ENCODE measurements at regions not wholly inside any gene's neighbourhood (a gene's known extent, or its start where the extent isn't known, plus 50 kb on each side); places are given as distances from the start of the nearest gene placed in this dataset.

GRCh38 chr21:28427394-28428022 is 565.2 kb downstream of the LTN1 start:
- DNase-seq (ENCODE audit: low spot score), result no peak
- Histone ChIP-seq H3K79me2 (no peaks in the 10 kb centered on the region), H3K36me3 (replicated peaks; ENCODE audit: insufficient read depth, low read depth) (no peaks in the 10 kb centered on the region), H3K4me3 (no peak overlapping the region), H3K27me3 (no peaks in the 10 kb centered on the region), H2AFZ (no peak overlapping the region), H4K20me1 (ENCODE audit: insufficient read depth, poor library complexity, severe bottlenecking) (no peaks in the 10 kb centered on the region), H3K4me1 (ENCODE audit: insufficient read depth) (peaks cover 8% of the 10 kb centered on the region), H3K27ac (no peak overlapping the region), H3K9me3 (ENCODE audit: low read depth) (no peaks in the 10 kb centered on the region), H3K9me2 (replicated peaks; ENCODE audit: insufficient read depth) (no peaks in the 10 kb centered on the region), H3K4me2 (no peak overlapping the region)
- TF ChIP-seq EZH2 (IDR thresholded peaks at IDR 0.05; ENCODE audit: borderline replicate concordance), result no peak
- TF ChIP-seq CTCF (IDR thresholded peaks at IDR 0.05; ENCODE audit: poor library complexity), result no peak
- no peak for TF ChIP-seq EZH2phosphoT487 (IDR thresholded peaks at IDR 0.05; ENCODE audit: low read depth, severe bottlenecking, unreplicated experiment)
- 53% methylated on average over 1 of the region's 1 CpG for WGBS (ENCODE audit: low lambda C conversion rate, missing lambda C conversion rate)

GRCh38 chr21:28426545-28426944 is 566.1 kb downstream of the LTN1 start:
- H2AFZ ChIP-seq, result no peak overlapping the region
- H3K4me2 ChIP-seq, result no peak overlapping the region
- DNase-seq (ENCODE audit: low spot score), result no peak
- H3K79me2 ChIP-seq, result no peaks in the 10 kb centered on the region
- H3K27ac ChIP-seq, result no peak overlapping the region
- H3K27me3 ChIP-seq, result no peaks in the 10 kb centered on the region
- H3K9me3 ChIP-seq (ENCODE audit: low read depth), result no peaks in the 10 kb centered on the region
- no peaks in the 10 kb centered on the region for H4K20me1 ChIP-seq (ENCODE audit: insufficient read depth, poor library complexity, severe bottlenecking)
- no peaks in the 10 kb centered on the region for H3K36me3 ChIP-seq (replicated peaks; ENCODE audit: insufficient read depth, low read depth)
- peaks cover 8% of the 10 kb centered on the region for H3K4me1 ChIP-seq (ENCODE audit: insufficient read depth)
- TF ChIP-seq EZH2phosphoT487 (IDR thresholded peaks at IDR 0.05; ENCODE audit: low read depth, severe bottlenecking, unreplicated experiment), result no peak
- no peak for TF ChIP-seq CTCF (IDR thresholded peaks at IDR 0.05; ENCODE audit: poor library complexity)
- TF ChIP-seq EZH2 (IDR thresholded peaks at IDR 0.05; ENCODE audit: borderline replicate concordance), result no peak
- no peaks in the 10 kb centered on the region for H3K9me2 ChIP-seq (replicated peaks; ENCODE audit: insufficient read depth)
- H3K4me3 ChIP-seq, result no peak overlapping the region

- no peak for DNase-seq (ENCODE audit: low spot score)
- Histone ChIP-seq H3K4me2 (no peak overlapping the region), H3K27me3 (no peaks in the 10 kb centered on the region), H2AFZ (no peak overlapping the region), H3K36me3 (replicated peaks; ENCODE audit: insufficient read depth, low read depth) (no peaks in the 10 kb centered on the region), H3K79me2 (no peaks in the 10 kb centered on the region), H3K9me2 (replicated peaks; ENCODE audit: insufficient read depth) (no peaks in the 10 kb centered on the region), H3K9me3 (ENCODE audit: low read depth) (no peaks in the 10 kb centered on the region), H3K4me3 (no peak overlapping the region), H3K4me1 (ENCODE audit: insufficient read depth) (peaks cover 11% of the 10 kb centered on the region), H4K20me1 (ENCODE audit: insufficient read depth, poor library complexity, severe bottlenecking) (no peaks in the 10 kb centered on the region), H3K27ac (no peak overlapping the region)
- TF ChIP-seq EZH2phosphoT487 (IDR thresholded peaks at IDR 0.05; ENCODE audit: low read depth, severe bottlenecking, unreplicated experiment) (no peak), CTCF (IDR thresholded peaks at IDR 0.05; ENCODE audit: poor library complexity) (no peak), EZH2 (IDR thresholded peaks at IDR 0.05; ENCODE audit: borderline replicate concordance) (no peak)
- WGBS (ENCODE audit: low lambda C conversion rate, missing lambda C conversion rate), result 22% methylated on average over 3 of the region's 3 CpGs
These were observed 569.0 kb downstream of the LTN1 start for GRCh38 chr21:28423521-28424190.
